Inferior parietal cortex (tissue), 1 donor: ENCODE measurements at regions not wholly inside any gene's neighbourhood (a gene's known extent, or its start where the extent isn't known, plus 50 kb on each side); places are given as distances from the start of the nearest gene placed in this dataset.

Experiments used
- DNase-seq: peaks from one replicate; pipeline ENCODE4 v3.0.0-alpha.2; 2016; ENCODE audit errors: extremely low spot score

- DNase-seq, result no peak
Observed at GRCh38 chr18:76771192-76771799, 51.1 kb upstream of the ZNF236 start.

DNA sequence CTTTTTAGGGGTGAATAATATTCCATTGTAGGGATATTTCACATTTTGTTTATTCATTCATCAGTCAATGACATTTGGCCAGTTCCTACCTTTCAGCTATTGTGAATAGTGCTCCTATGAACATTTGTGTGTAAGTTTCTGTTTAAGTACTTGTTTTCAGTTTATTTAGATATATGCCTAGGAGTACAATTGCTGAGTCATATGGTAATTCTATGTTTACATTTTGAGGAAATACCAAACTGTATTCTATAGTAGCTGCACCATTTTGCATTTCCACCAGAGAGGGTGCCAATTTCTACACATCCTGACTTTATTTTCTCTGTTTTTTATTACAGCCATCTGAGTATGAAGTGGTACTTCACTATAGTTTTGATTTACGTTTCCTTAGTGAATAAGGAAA lies 54.4 kb upstream of the ZNF236 start:
- no peak for DNase-seq

DNA sequence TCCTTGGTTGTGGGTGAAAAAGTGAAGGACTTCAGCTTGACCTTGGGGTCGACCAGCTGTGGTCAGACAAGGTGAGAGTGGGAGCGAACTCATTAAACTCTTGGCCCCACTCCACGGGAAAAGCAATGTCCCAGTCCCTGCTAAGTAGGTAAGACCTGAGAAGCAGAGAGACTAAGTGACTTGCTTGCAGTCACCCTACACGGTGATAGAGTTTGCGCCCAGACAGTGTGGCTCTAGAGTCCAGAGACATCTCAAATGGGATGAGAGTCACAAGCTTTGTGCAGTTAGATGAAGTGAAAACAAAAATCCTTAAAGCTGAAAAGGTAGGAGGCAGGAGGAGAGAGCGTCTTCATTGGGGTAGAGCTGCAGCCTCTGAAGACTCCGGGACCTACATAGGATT lies 55.9 kb upstream of the ZNF236 start:
- DNase-seq, result no peak

- DNase-seq, result no peak
Observed at GRCh38 chr18:76765649-76766048, 56.7 kb upstream of the ZNF236 start.

- DNase-seq, result no peak
Observed at GRCh38 chr18:76764291-76764901, 58.0 kb upstream of the ZNF236 start.

- DNase-seq, result no peak
Observed at GRCh38 chr18:76759056-76759455, 63.3 kb upstream of the ZNF236 start.

DNA sequence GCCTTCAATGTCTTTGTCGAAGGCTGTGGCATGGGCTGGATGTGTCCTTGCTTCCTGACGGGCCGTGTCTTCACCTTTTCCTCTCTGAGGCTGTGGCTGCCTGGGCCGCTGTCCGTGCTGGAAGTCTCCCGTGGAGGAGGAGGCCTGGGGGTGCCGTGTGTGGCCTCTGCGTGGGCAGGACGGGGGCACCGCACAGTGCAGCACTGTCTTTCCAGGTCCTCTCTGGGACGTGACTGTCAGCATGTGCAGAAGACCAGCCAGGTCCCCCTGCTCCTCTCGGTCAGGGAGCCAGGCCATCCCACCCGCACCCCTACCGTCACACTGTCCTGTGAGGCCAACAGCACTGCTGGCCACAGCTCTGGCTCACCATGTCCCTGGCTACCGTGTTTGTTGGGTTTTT lies 64.4 kb upstream of the ZNF236 start:
- no peak for DNase-seq

DNA sequence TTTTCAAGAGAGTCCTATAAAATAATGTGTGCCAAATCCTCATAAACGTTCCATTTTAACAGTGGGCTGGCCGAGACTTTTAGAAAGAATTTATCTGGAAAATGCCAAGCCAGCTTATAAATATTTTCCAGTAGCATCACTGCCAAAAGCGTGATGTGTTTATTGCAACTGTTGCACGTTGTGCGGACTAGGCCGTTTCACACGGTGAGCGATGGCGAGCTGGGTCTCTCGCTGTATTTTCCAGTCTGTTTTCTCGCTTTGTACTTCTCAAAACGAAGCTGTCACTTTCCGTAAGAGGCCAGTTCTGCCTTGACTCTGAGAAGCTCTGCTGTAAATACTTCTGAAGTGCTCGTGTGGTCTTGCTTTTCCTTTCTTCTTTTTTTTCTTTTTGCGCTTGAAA lies 65.0 kb upstream of the ZNF236 start:
- no peak for DNase-seq

DNA sequence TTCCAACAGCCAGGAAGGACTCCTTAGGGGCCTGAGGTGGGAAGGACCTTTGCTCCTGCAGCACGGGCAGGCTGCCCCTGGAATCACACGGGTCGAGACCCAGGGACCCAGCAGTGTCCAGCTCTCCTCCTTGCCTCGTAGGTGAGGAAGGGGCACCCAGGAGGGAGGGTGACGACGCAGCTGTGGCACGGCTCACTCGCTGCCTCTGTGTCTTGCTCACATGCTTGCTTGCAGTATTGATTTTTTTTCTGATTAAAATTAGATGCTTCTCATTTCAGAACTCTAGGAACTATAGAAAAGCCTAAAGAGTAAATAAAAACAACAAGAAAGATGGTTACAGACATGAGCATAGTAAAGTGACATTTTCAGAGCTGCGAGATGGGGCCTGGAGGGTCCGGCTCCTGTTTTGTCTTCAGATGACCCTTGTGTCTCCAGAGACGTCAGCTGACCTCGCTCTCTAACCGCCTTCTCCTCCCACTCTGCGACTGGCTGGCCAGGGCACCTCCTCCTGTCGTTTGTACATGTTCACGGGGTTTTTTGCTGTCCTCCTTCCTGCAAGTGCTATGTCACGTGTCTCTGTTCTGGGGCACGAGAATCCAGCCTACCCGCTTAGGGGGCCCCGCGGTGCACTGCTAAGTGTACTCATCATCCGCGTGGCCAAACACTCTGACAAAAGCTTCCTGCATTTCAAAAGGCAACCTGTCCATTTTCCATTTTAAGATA lies 65.7 kb upstream of the ZNF236 start:
- DNase-seq, result no peak

DNA sequence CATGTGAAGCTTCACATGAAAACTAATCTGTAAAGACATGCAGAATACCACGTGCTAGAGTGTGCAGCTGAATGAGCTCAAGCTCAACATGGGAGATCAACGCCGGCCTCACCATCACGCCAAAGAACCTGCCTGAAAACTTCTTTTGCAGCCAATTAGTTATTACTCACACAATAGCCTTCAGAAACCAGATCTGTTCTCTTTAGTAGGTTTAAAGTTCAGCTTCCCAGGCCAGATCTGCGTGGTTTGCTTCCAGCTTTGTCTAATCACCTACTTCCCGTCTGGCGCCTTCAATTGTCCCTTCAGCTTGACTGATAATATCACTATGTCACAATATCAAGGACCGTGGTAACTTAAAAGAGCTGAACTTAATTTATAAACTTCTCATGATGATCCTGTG lies 68.0 kb upstream of the ZNF236 start:
- no peak for DNase-seq

GRCh38 chr18:76752400-76752799 lies 70.0 kb upstream of the ZNF236 start:
- DNase-seq, result no peak

DNA sequence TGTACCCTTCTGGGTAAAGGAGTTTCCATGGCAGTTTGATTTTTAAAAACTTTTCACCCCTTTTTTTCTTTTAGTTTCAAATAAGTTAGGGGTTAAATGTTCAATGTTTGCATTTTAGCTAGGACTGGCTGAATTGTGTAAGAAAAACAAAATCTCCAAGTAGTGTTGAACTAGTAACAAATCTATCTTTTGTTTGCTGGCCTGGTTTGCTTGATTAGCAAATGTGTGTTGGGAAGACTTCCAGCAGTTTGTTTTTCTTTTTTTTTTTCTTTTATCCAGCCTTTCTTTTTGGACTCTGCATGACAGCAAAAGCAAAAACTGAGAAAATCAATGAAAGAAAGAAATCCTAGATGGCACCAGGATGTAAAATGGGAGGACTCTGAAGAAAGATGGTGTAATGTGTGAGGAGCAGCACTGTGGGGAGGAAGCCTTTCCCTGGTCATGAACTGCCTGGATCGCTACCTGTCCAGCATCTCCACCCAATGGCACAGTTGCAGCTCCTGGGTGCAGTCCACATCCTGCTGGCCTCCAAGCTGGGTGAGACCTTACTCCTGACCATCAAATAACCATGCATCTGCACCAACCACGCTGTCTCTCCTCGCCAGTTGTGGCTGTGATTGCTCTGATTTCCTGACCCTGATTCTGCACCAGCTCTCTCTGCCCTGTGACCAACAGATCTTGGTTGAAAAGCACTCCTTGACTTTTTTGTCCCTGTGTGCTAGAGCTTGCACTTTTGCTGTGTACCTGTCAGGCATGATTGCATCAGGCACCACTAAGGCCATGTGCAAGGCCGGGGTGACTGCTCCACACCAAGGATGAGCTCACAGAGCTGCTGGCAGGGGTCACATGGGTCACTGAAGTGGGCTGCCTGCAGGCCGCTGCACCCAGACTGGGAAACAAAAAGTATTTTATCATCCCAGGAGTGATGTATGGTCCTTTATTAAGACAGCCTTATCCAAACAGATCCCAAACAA lies 71.2 kb upstream of the ZNF236 start:
- no peak for DNase-seq

DNA sequence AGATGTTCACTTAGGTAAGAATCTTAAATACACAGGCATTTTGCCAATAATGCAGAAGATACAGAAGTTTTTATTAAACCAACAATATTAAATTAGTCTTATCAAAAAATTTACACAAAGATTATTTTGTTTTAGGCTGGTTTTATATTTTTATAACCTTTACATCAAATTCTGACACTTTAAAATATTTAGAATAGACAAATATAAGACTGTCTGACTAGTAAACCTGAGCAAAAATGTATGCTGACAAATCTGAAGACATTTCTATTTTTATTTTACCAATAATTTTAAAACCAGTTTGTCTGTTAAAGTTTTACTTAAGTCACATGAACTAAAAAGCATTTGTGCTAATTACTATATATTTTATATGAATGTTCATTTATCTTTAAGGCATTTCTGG lies 72.1 kb upstream of the ZNF236 start:
- DNase-seq, result no peak

DNA sequence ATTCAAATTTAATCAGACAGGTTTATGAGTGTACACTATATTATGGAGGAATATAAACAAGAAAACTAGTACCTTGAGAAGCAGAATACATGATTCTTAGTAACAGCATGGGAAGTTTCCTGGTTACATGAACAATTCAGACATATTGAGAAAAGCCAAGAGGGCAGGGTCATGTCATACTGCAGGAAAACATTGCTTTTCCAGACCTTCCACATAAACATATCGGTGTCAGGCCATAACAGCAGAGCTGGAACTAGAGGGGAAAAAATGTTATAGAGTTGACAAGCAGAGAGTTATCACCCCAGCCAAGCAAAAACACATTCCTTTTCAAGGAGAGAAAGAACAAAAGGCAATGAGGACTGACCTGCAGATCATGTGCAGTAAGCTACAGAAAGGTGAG lies 74.7 kb upstream of the ZNF236 start:
- no peak for DNase-seq

DNA sequence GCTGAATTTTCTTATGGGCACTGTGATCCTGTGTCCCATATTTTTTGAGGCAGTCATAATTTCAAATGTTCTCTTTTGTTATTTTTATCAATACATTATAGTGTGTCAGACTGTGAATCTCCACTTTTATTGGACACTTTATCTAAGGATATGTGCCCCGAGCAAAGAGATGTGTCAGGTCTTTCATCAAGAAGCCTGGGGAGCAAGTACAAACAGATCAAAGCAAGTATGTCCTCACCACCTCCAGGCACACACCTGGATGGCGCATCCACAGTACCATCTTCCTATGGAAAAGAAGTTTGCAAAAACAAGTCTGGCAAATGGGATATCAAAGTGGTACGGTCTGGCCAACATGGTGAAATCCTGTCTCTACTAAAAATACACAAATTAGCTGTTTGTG lies 81.0 kb upstream of the ZNF236 start:
- DNase-seq, result no peak

- no peak for DNase-seq
Observed at GRCh38 chr18:76736309-76736708, 86.0 kb upstream of the ZNF236 start.

GRCh38 chr18:76730901-76731300 lies 91.5 kb upstream of the ZNF236 start:
- DNase-seq, result no peak

GRCh38 chr18:76727589-76727988 lies 94.8 kb upstream of the ZNF236 start:
- no peak for DNase-seq

GRCh38 chr18:76725445-76725844 lies 96.9 kb upstream of the ZNF236 start:
- DNase-seq, result no peak

- no peak for DNase-seq
Observed at GRCh38 chr18:76722224-76723061, 99.9 kb upstream of the ZNF236 start.
